IMR-90 (cell line): ENCODE measurements at regions not wholly inside any gene's neighbourhood (a gene's known extent, or its start where the extent isn't known, plus 50 kb on each side); places are given as distances from the start of the nearest gene placed in this dataset.

Source experiments
- ATAC-seq: fragments of 200-7000 bp; cut with Tn5 transposase; 2 replicates; pipeline ENCODE4 v1.9.1; 2020; ENCODE audit warnings: low read depth, mild to moderate bottlenecking, moderate library complexity
- BruUV-seq: library from RNA; stranded (reverse); fragments of 400-500 nt; replicated peaks from 2 replicates; lab custom pipeline; 2021; lab: Mats Ljungman, UMichigan
- CTCF ChIA-PET: fragments of 300-600 bp; formaldehyde crosslinking; extraction: SDS; loops from one replicate; lab custom pipeline; 2021; ENCODE audit warnings: antibody characterized with exemption; lab: Yijun Ruan, JAX
- POLR2A ChIA-PET: fragments of 300-600 bp; sonication (Branson Sonifier 250); formaldehyde crosslinking; loops from one replicate; lab custom pipeline; 2022; ENCODE audit warnings: antibody characterized with exemption; ENCODE audit not compliant: unreplicated experiment; lab: Charles Lee
- DNase-seq: peaks from one replicate; pipeline ENCODE4 v3.0.0; 2013
- H2AFZ ChIP-seq: replicated peaks from 2 replicates; pipeline ENCODE3; 2013; ENCODE audit warnings: low read length, mild to moderate bottlenecking; ENCODE audit not compliant: poor library complexity
- H2AK5ac ChIP-seq: 2 replicates; pipeline ENCODE4 v1.6.1; 2013; ENCODE audit warnings: low read depth, low read length, inconsistent platforms
- H2AK9ac ChIP-seq: replicated peaks from 2 replicates; pipeline ENCODE3; 2013; ENCODE audit warnings: mild to moderate bottlenecking, low read depth, low read length, moderate library complexity; ENCODE audit not compliant: poor library complexity
- H2BK120ac ChIP-seq: 2 replicates; pipeline ENCODE4 v1.6.1; 2013; ENCODE audit warnings: low read depth, low read length, inconsistent platforms
- H2BK15ac ChIP-seq: 3 replicates; pipeline ENCODE4 v1.6.1; 2013; ENCODE audit warnings: low read depth, low read length, inconsistent platforms
- H2BK20ac ChIP-seq: 2 replicates; pipeline ENCODE4 v1.6.1; 2013; ENCODE audit warnings: low read depth, mild to moderate bottlenecking, inconsistent platforms, low read length, moderate library complexity
- H2BK5ac ChIP-seq: 2 replicates; pipeline ENCODE4 v1.6.1; 2013; ENCODE audit warnings: mild to moderate bottlenecking, low read depth, low read length, inconsistent platforms; ENCODE audit not compliant: poor library complexity, severe bottlenecking
- H3K14ac ChIP-seq: replicated peaks from 2 replicates; pipeline ENCODE4 v1.6.1; 2013; ENCODE audit warnings: low read depth, low read length, inconsistent platforms
- H3K18ac ChIP-seq: 2 replicates; pipeline ENCODE4 v1.6.1; 2013; ENCODE audit warnings: low read depth, low read length, control low read depth
- H3K23ac ChIP-seq: 2 replicates; pipeline ENCODE4 v1.6.1; 2013; ENCODE audit warnings: low read depth, low read length, inconsistent platforms
- H3K27ac ChIP-seq: 2 replicates; pipeline ENCODE4 v1.5.1; 2013; ENCODE audit warnings: mild to moderate bottlenecking, control low read depth, low read length; ENCODE audit not compliant: insufficient read depth
- H3K27me3 ChIP-seq: 2 replicates; pipeline ENCODE4 v1.6.1; 2013; ENCODE audit warnings: low read length; ENCODE audit not compliant: control insufficient read depth, insufficient read depth
- H3K36me3 ChIP-seq: 2 replicates; pipeline ENCODE4 v1.6.1; 2013; ENCODE audit warnings: low read length, mixed read lengths; ENCODE audit not compliant: control insufficient read depth, insufficient read depth
- H3K4ac ChIP-seq: 2 replicates; pipeline ENCODE4 v1.6.1; 2013; ENCODE audit warnings: low read depth, low read length, inconsistent platforms
- H3K4me1 ChIP-seq: 2 replicates; pipeline ENCODE4 v1.6.1; 2013; ENCODE audit warnings: low read length, mixed read lengths; ENCODE audit not compliant: control insufficient read depth, insufficient read depth
- H3K4me2 ChIP-seq: 2 replicates; pipeline ENCODE4 v1.6.1; 2013; ENCODE audit warnings: low read depth, mild to moderate bottlenecking, control low read depth, low read length, moderate library complexity
- H3K4me3 ChIP-seq: 2 replicates; pipeline ENCODE4 v1.5.1; 2013; ENCODE audit warnings: low read depth, mild to moderate bottlenecking, control low read depth, low read length, moderate library complexity; ENCODE audit not compliant: insufficient read depth
- H3K56ac ChIP-seq: 2 replicates; pipeline ENCODE4 v1.6.1; 2013; ENCODE audit warnings: low read length, inconsistent platforms; ENCODE audit not compliant: insufficient read depth; ENCODE audit errors: extremely low read depth
- H3K79me1 ChIP-seq, 2 experiments: 2 replicates each; pipeline ENCODE4 v1.6.1; 2013; ENCODE audit warnings: low read length in 2 of 2, inconsistent platforms in 1 of 2, low read depth in 1 of 2
- H3K9ac ChIP-seq: 2 replicates; pipeline ENCODE4 v1.6.1; 2013; ENCODE audit warnings: low read depth, low read length, control low read depth
- H3K9me1 ChIP-seq: 2 replicates; pipeline ENCODE4 v1.6.1; 2013; ENCODE audit warnings: low read length, inconsistent platforms; ENCODE audit not compliant: insufficient read depth
- H3K9me3 ChIP-seq: 2 replicates; pipeline ENCODE4 v1.6.1; 2013; ENCODE audit warnings: low read length; ENCODE audit not compliant: control insufficient read depth, insufficient read depth
- H4K20me1 ChIP-seq: 2 replicates; pipeline ENCODE4 v1.6.1; 2013; ENCODE audit warnings: low read length, inconsistent platforms; ENCODE audit not compliant: insufficient read depth
- H4K5ac ChIP-seq: 2 replicates; pipeline ENCODE4 v1.6.1; 2013; ENCODE audit warnings: mild to moderate bottlenecking, low read depth, low read length, control low read depth
- H4K8ac ChIP-seq, 2 experiments: 2 replicates each; pipeline ENCODE4 v1.6.1; 2013; ENCODE audit warnings: low read depth in 2 of 2, low read length in 2 of 2, control low read depth in 1 of 2, inconsistent platforms in 1 of 2
- H4K91ac ChIP-seq: 2 replicates; pipeline ENCODE4 v1.6.1; 2013; ENCODE audit warnings: low read depth, low read length, inconsistent platforms; ENCODE audit not compliant: insufficient read depth
- BHLHE40 ChIP-seq: fragments of 150-350 bp; IDR thresholded peaks from 2 replicates; pipeline ENCODE4 v1.6.1; 2016; ENCODE audit warnings: mild to moderate bottlenecking, low read depth, low read length
- FOS ChIP-seq: fragments of 150-350 bp; IDR thresholded peaks from 2 replicates; pipeline ENCODE4 v1.6.1; 2016; ENCODE audit warnings: low read depth, low read length
- MAFK ChIP-seq: IDR thresholded peaks from 2 replicates; pipeline ENCODE4 v1.6.1; 2012; ENCODE audit warnings: low read depth, low read length, improper control_type of control experiment
- MAZ ChIP-seq: IDR thresholded peaks from 2 replicates; pipeline ENCODE4 v1.6.1; 2012; ENCODE audit warnings: low read depth, mild to moderate bottlenecking, low read length, improper control_type of control experiment, moderate library complexity, borderline replicate concordance
- POLR2A ChIP-seq: IDR thresholded peaks from 2 replicates; pipeline ENCODE4 v1.6.1; 2012; ENCODE audit warnings: mild to moderate bottlenecking, low read depth, low read length
- RAD21 ChIP-seq: IDR thresholded peaks from 2 replicates; pipeline ENCODE4 v1.6.1; 2012; ENCODE audit warnings: low read length, improper control_type of control experiment
- RCOR1 ChIP-seq: IDR thresholded peaks from 2 replicates; pipeline ENCODE4 v1.6.1; 2012; ENCODE audit warnings: mild to moderate bottlenecking, low read length, improper control_type of control experiment; ENCODE audit not compliant: insufficient replicate concordance
- SMC3 ChIP-seq: fragments of 150-350 bp; IDR thresholded peaks from 2 replicates; pipeline ENCODE4 v1.6.1; 2016; ENCODE audit warnings: low read depth, mild to moderate bottlenecking, antibody characterized with exemption, low read length, moderate library complexity
- WGBS, 2 experiments: methylation state at CpG; one replicate each; pipeline versions ENCODE4 v1.1.5 to v1.1.7; 2013; ENCODE audit warnings: missing lambda C conversion rate in 2 of 2; ENCODE audit not compliant: insufficient read length in 1 of 2; ENCODE audit errors: extremely low coverage in 2 of 2; 5-methylcytosine and 5-hydroxymethylcytosine counted together
- dilution Hi-C: fragments of 300-500 bp; cut with HindIII; formaldehyde crosslinking; loops from one replicate; pipeline ENCODE4 v1.14.3; 2018; ENCODE audit warnings: low sequenced_read_pairs; ENCODE audit not compliant: unreplicated experiment
- in situ Hi-C: fragments of 300-500 bp; cut with MboI; formaldehyde crosslinking; loops from 3 replicates; pipeline ENCODE4 v1.14.3; 2019; ENCODE audit warnings: low sequenced_read_pairs, inconsistent platforms, mixed read lengths
- intact Hi-C: fragments of 100-400 bp; cut with micrococcal nuclease; formaldehyde crosslinking; loops from 2 replicates; pipeline ENCODE4 v1.10.0; 2022
- TF ChIP-seq, protein P1 (sequence below): conservative IDR thresholded peaks from 2 replicates; pipeline ENCODE4 v1.5.1; 2012; ENCODE audit warnings: mild to moderate bottlenecking, low read depth, low read length, improper control_type of control experiment
- TF ChIP-seq, protein P2 (sequence below): fragments of 150-350 bp; IDR thresholded peaks from 2 replicates; pipeline ENCODE4 v1.6.1; 2017; ENCODE audit warnings: mild to moderate bottlenecking, antibody characterized with exemption, low read length, low read depth

DNA sequence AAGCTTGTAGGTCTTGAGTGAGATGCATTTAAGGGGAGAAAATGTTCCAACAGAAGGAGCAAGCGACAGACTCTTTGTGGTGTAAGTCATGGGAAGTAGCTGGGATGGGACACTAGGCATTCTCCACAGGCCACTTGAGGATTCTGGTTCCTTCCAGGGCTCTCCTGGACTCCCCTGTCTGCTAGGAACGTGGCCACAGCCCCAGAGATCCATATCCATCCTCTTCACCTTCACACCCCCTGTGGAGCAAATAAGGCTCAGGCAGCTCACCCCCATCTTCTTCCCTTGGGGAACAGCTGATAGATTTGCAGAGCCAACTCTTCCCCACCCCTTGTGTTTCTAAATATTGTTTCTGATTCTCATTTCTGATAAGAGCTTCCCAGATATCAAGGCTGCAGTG is 482.6 kb upstream of the MKI67 start:
- Histone ChIP-seq H2BK120ac (no peak overlapping the region), H3K23ac (no peak overlapping the region), H3K4me1 (no peaks in the 10 kb centered on the region), H2AFZ (no peak overlapping the region), H3K18ac (no peak overlapping the region), H3K27ac (no peak overlapping the region), H3K9ac (no peak overlapping the region), H3K56ac (no peak overlapping the region), H3K4ac (no peak overlapping the region), H4K5ac (no peak overlapping the region), H2BK20ac (no peak overlapping the region), H2BK15ac (no peak overlapping the region), H3K9me1 (no peaks in the 10 kb centered on the region), H2AK5ac (no peak overlapping the region), H3K4me3 (no peak overlapping the region), H4K20me1 (no peaks in the 10 kb centered on the region), H4K91ac (no peak overlapping the region), H3K79me1 (no peaks in the 10 kb centered on the region), H2BK5ac (no peak overlapping the region), H3K36me3 (no peaks in the 10 kb centered on the region), H3K4me2 (no peak overlapping the region), H4K8ac (no peak overlapping the region), H3K14ac (no peak overlapping the region), H2AK9ac (no peak overlapping the region), H3K9me3 (peaks cover 40% of the 10 kb centered on the region), H3K27me3 (no peaks in the 10 kb centered on the region)
- no peak for ATAC-seq
- CTCF ChIA-PET, result no interaction called here
- intact Hi-C loops, result no loop called here
- POLR2A ChIA-PET, result no interaction called here
- in situ Hi-C loops, result no loop called here
- dilution Hi-C loops, result no loop called here
- BruUV-seq, result no TSS peak
- no peak for DNase-seq
- TF ChIP-seq FOS, result no peak
- TF ChIP-seq RCOR1, result no peak
- TF ChIP-seq RAD21, result no peak
- TF ChIP-seq SMC3, result no peak
- no peak for TF ChIP-seq MAFK
- TF ChIP-seq, protein P1, sequence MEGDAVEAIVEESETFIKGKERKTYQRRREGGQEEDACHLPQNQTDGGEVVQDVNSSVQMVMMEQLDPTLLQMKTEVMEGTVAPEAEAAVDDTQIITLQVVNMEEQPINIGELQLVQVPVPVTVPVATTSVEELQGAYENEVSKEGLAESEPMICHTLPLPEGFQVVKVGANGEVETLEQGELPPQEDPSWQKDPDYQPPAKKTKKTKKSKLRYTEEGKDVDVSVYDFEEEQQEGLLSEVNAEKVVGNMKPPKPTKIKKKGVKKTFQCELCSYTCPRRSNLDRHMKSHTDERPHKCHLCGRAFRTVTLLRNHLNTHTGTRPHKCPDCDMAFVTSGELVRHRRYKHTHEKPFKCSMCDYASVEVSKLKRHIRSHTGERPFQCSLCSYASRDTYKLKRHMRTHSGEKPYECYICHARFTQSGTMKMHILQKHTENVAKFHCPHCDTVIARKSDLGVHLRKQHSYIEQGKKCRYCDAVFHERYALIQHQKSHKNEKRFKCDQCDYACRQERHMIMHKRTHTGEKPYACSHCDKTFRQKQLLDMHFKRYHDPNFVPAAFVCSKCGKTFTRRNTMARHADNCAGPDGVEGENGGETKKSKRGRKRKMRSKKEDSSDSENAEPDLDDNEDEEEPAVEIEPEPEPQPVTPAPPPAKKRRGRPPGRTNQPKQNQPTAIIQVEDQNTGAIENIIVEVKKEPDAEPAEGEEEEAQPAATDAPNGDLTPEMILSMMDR, result no peak
- no peak for TF ChIP-seq MAZ
- TF ChIP-seq POLR2A, result no peak
- TF ChIP-seq, protein P2, sequence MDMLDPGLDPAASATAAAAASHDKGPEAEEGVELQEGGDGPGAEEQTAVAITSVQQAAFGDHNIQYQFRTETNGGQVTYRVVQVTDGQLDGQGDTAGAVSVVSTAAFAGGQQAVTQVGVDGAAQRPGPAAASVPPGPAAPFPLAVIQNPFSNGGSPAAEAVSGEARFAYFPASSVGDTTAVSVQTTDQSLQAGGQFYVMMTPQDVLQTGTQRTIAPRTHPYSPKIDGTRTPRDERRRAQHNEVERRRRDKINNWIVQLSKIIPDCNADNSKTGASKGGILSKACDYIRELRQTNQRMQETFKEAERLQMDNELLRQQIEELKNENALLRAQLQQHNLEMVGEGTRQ, result no peak
- no peak for TF ChIP-seq BHLHE40
- WGBS, 2 experiments, result no CpG with 5 or more reads among the region's 2 CpGs
